NCI-H446 (cell line): ENCODE measurements at regions not wholly inside any gene's neighbourhood (a gene's known extent, or its start where the extent isn't known, plus 50 kb on each side); places are given as distances from the start of the nearest gene placed in this dataset.
"Not testable (repeated sequence)": the region's sequence is repeated elsewhere in the genome, so short reads cannot be mapped to it uniquely, and the experiment has no call there.

Source experiments
- DNase-seq, 2 experiments: peaks; one replicate each; lab custom pipeline; 2025; lab: John Stamatoyannopoulos, UW

- not testable (repeated sequence) for DNase-seq
Measured at GRCh38 chr1:206312274-206312665, 108.9 kb downstream of the SRGAP2 start.

- not testable (repeated sequence) for DNase-seq
Measured at GRCh38 chr1:206314951-206315636, 111.8 kb downstream of the SRGAP2 start.

- DNase-seq, result not testable (repeated sequence)
Measured at GRCh38 chr1:206316901-206317300, 113.6 kb downstream of the SRGAP2 start.

GRCh38 chr1:206317878-206318514 lies 114.7 kb downstream of the SRGAP2 start:
- not testable (repeated sequence) for DNase-seq

- not testable (repeated sequence) for DNase-seq
Measured at GRCh38 chr1:206320227-206320626, 116.9 kb downstream of the SRGAP2 start.

GRCh38 chr1:206326159-206326939 lies 123.0 kb downstream of the SRGAP2 start:
- not testable (repeated sequence) for DNase-seq

GRCh38 chr1:206331597-206331996 lies 128.3 kb downstream of the SRGAP2 start:
- not testable (repeated sequence) for DNase-seq

GRCh38 chr1:206333316-206333715 lies 130.0 kb downstream of the SRGAP2 start:
- not testable (repeated sequence) for DNase-seq

- not testable (repeated sequence) for DNase-seq
Measured at GRCh38 chr1:206333897-206334296, 130.6 kb downstream of the SRGAP2 start.

GRCh38 chr1:206334481-206334880 lies 131.1 kb downstream of the SRGAP2 start:
- DNase-seq, result peak; percentile 74 to 81

- DNase-seq, result not testable (repeated sequence)
Measured at GRCh38 chr1:206335162-206335561, 131.8 kb downstream of the SRGAP2 start.

GRCh38 chr1:206335875-206336846 lies 132.8 kb downstream of the SRGAP2 start:
- DNase-seq, result not testable (repeated sequence)

- DNase-seq, result not testable (repeated sequence)
Measured at GRCh38 chr1:206337024-206337423, 133.3 kb upstream of the IKBKE start.

- not testable (repeated sequence) for DNase-seq
Measured at GRCh38 chr1:206350493-206351275, 119.6 kb upstream of the IKBKE start.

- not testable (repeated sequence) for DNase-seq
Measured at GRCh38 chr1:206351276-206352052, 118.8 kb upstream of the IKBKE start.

- peak in 1 of 2 experiments; percentile 33 for DNase-seq
Measured at GRCh38 chr1:206356310-206356709, 114.0 kb upstream of the IKBKE start.

GRCh38 chr1:206357962-206358361 lies 112.3 kb upstream of the IKBKE start:
- not testable (repeated sequence) for DNase-seq

- not testable (repeated sequence) for DNase-seq
Measured at GRCh38 chr1:206358771-206359170, 111.5 kb upstream of the IKBKE start.

- not testable (repeated sequence) for DNase-seq
Measured at GRCh38 chr1:206359377-206359776, 110.9 kb upstream of the IKBKE start.
